Activated CD8-positive, alpha-beta memory T cell treated with anti-CD3 and anti-CD28 coated beads, Interleukin-2, amount 10 ng/mL, durations not matched to agents 7 days and 5 days (primary cell): ENCODE measurements at regions not wholly inside any gene's neighbourhood (a gene's known extent, or its start where the extent isn't known, plus 50 kb on each side); places are given as distances from the start of the nearest gene placed in this dataset.
"Not testable (repeated sequence)": the region's sequence is repeated elsewhere in the genome, so short reads cannot be mapped to it uniquely, and the experiment has no call there.

Experiments
- ATAC-seq: fragments of 150-1000 bp; cut with Tn5 transposase; one replicate; pipeline ENCODE4 v1.10.0; 2021; ENCODE audit warnings: moderate library complexity
- CTCF ChIA-PET: fragments of 350-600 bp; sonication (Branson Sonifier 250); formaldehyde crosslinking; loops from one replicate; lab custom pipeline; 2021; ENCODE audit warnings: antibody characterized with exemption; lab: Charles Lee
- DNase-seq: peaks from one replicate; pipeline ENCODE4 v3.0.0-alpha.2; 2020
- H3K27ac Mint-ChIP-seq: one replicate; pipeline ENCODE4 v1.8.0; 2021; ENCODE audit warnings: mild to moderate bottlenecking, mixed read lengths
- H3K27me3 Mint-ChIP-seq: one replicate; pipeline ENCODE4 v1.8.0; 2021; ENCODE audit warnings: mixed read lengths
- H3K36me3 Mint-ChIP-seq: one replicate; pipeline ENCODE4 v1.8.0; 2021; ENCODE audit warnings: mild to moderate bottlenecking, mixed read lengths
- H3K4me1 Mint-ChIP-seq: one replicate; pipeline ENCODE4 v1.8.0; 2021; ENCODE audit warnings: mixed read lengths
- H3K4me3 Mint-ChIP-seq: one replicate; pipeline ENCODE4 v1.8.0; 2021; ENCODE audit warnings: mild to moderate bottlenecking, moderate library complexity, mixed read lengths
- H3K9me3 Mint-ChIP-seq: one replicate; pipeline ENCODE4 v1.8.0; 2022; ENCODE audit warnings: low read depth, mixed read lengths

DNA sequence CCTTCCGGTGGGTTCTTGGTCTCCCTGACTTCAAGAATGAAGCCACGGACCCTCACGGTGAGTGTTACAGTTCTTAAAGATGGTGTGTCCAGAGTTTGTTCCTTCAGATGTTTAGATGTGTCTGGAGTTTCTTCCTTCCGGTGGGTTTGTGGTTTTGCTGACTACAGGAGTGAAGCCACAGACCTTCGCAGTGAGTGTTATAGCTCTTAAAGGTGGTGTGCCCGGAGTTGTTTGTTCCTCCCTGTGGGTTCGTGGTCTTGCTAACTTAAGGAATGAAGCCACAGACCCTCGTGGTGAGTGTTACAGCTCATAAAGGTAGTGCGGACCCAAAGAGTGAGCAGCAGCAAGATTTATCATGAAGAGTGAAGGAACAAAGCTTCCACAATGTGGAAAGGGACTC lies 87.1 kb upstream of the BASP1 start:
- CTCF ChIA-PET, H3K4me3 Mint-ChIP-seq: not testable (repeated sequence)

DNA sequence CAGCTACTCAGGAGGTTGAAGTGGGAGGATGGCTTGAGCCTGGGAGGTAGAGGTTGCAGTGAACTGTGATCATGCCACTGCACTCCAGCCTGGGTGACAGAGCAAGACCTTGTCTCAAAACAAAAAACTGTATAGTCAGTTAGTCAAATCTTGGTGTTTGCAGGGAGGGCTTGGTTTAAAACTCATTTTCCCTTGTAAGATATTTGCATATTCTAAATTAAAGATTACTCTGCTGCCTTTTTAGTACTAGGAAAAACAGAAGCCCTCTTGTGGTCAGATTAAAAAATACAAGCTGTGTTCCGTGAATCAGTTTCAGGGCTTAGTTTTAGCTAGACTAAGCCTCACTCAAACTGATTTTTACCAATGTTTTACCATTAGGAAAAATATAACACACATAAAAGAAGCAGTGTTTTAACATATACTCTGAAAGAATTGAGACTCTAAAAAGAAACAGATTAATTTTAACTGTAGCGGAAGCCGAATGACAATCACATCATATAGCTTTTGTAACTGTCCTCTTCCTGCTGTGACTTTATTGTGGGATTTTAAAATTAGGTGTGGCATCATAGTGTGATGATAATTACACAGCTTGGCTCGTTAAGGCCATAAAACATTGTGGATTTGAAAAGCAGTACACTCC lies 84.9 kb upstream of the BASP1 start:
- Mint-ChIP-seq H3K4me3 (no peak overlapping the region), H3K27ac (no peak overlapping the region), H3K9me3 (peaks cover 2% of the 10 kb centered on the region), H3K4me1 (peaks cover 9% of the 10 kb centered on the region), H3K27me3 (peaks cover 2% of the 10 kb centered on the region), H3K36me3 (no peaks in the 10 kb centered on the region)
- DNase-seq (no peak), ATAC-seq (no peak)
- CTCF ChIA-PET = interaction anchor here (1.2 to 2.3 kb wide), 5 partner anchors 10 to 343 kb away, joined by 3 to 9 read pairs (median 4); no protein-coding TSS in a partner anchor

More for the DNA sequence above, 87.1 kb upstream of the BASP1 start:
- not testable (repeated sequence) for H3K36me3 Mint-ChIP-seq, ATAC-seq, H3K4me1 Mint-ChIP-seq, DNase-seq, H3K27me3 Mint-ChIP-seq, H3K27ac Mint-ChIP-seq, H3K9me3 Mint-ChIP-seq

DNA sequence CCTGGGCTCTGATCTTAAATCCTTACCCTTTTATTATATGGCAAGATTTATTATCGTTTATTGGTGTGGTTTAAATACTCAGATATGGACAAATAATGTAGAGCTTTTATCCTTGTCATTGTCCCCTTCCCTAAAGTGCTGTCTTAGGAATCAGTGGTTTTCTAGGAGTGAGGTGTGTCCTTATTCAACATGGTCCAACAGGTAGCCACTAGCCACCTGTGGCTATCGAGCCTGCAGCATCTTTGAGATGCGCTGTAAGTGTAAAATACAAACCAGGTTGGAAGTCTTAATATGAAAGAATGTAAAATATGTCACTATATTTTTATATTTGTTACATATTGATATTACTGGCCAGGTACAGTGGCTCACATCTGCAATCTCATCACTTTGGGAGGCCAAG lies 82.4 kb upstream of the BASP1 start:
- CTCF ChIA-PET = no interaction called here
- Mint-ChIP-seq H3K9me3 (peaks cover 2% of the 10 kb centered on the region), H3K4me3 (no peak overlapping the region), H3K4me1 (peaks cover 9% of the 10 kb centered on the region), H3K27ac (no peak overlapping the region), H3K27me3 (no peaks in the 10 kb centered on the region), H3K36me3 (no peaks in the 10 kb centered on the region)
- no peak for DNase-seq
- no peak for ATAC-seq

DNA sequence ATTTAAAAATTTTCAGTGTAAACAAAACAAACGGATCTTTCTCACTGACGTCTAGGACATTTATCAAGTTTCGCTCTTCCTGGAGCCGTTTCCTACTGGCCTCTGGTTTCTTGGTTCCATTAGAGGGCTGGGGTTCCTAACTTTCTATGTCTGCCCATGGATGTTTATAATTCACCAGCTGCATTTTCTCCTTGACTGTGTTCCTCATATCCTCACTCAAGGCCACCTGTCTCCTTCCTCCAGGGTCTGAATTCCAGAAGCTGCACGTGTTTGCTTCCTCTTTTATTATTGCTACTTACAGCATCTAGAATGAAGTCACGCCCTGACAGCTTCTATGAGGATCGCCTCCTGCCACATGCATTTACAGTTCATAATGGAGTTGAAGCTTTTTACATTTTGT lies 74.1 kb upstream of the BASP1 start:
- no peak for DNase-seq
- Mint-ChIP-seq H3K27me3 (no peaks in the 10 kb centered on the region), H3K4me1 (no peaks in the 10 kb centered on the region), H3K27ac (no peak overlapping the region), H3K9me3 (no peaks in the 10 kb centered on the region), H3K36me3 (no peaks in the 10 kb centered on the region), H3K4me3 (no peak overlapping the region)
- ATAC-seq = no peak
- CTCF ChIA-PET = interaction anchor here (1.6 kb wide), 1 partner anchor 11 kb away, joined by 3 read pairs; no protein-coding TSS in a partner anchor

DNA sequence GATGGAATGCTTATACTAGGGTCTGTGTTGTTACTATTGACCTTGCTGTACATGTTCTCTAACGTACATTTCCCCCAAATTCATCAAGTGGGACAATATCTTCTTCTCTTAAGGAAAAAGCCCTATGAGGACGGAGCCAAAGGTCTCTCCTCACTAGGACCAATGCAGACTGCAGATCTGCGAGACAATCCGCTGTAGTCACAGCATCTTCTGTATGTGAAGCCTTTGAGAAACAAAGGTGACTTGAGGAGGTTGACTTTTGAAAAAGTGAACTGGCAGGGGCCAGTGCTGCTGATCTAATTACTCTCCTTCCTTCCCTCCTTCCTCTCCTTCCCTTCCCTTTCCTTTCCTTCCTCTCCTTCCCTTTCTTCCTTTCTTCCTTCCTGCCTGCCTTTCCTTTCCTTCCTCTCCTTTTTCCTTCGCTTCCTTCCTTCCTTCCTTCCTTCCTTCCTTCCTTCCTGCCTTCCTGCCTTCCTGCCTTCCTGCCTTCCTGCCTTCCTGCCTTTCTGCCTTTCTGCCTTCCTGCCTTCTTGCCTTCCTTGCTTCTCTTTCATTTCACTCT lies 71.1 kb upstream of the BASP1 start:
- CTCF ChIA-PET = no interaction called here
- H3K4me1 Mint-ChIP-seq = no peaks in the 10 kb centered on the region
- H3K36me3 Mint-ChIP-seq = no peaks in the 10 kb centered on the region

DNA sequence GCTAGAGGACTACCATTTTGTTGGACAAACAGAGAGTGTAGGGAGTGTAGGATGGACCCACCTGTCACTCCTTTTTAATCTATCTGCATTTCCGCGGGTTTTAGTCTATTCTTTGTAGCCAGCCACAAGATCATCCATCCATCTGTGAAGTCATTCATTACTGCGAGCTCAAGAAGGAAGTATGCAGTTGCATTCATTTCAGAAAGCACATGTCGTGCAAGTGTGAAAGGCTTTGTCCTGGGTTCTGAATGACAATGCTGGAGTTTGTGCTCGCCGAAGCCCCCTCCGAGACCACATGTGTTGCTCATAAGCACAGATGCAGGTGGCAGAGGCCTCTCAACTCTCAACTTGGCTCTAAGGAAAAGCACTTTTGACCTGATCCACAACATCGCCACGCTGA lies 70.3 kb upstream of the BASP1 start:
- Mint-ChIP-seq H3K9me3 (no peaks in the 10 kb centered on the region), H3K4me3 (no peak overlapping the region), H3K27ac (no peak overlapping the region), H3K36me3 (no peaks in the 10 kb centered on the region), H3K27me3 (no peaks in the 10 kb centered on the region), H3K4me1 (no peaks in the 10 kb centered on the region)
- DNase-seq = no peak
- ATAC-seq = no peak
- CTCF ChIA-PET = no interaction called here

More for the DNA sequence above, 71.1 kb upstream of the BASP1 start:
- Mint-ChIP-seq H3K27me3 (no peaks in the 10 kb centered on the region), H3K9me3 (no peaks in the 10 kb centered on the region), H3K27ac (no peak overlapping the region), H3K4me3 (no peak overlapping the region)
- no peak for ATAC-seq
- no peak for DNase-seq

DNA sequence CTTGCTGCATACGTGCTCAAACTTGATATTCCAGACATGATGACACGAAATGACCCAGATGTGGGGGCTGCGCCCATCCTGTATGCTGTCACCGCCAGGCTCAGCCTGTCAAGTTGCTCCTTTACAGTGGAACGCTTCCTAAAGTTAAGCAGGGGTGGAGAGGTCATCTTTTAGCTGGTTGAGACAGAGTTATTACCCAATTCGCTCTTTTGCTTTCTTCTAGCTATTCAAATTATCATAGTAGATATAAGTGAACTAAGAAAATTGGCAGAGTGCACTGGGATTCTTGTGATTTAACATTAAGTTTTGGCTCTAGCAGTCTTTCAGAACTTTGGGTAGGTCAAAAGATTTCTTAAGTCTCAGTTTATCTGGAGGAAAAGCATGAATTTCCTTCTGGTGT lies 69.8 kb upstream of the BASP1 start:
- Mint-ChIP-seq H3K9me3 (no peaks in the 10 kb centered on the region), H3K27me3 (no peaks in the 10 kb centered on the region), H3K36me3 (no peaks in the 10 kb centered on the region), H3K4me3 (no peak overlapping the region), H3K4me1 (no peaks in the 10 kb centered on the region), H3K27ac (no peak overlapping the region)
- DNase-seq = no peak
- CTCF ChIA-PET = no interaction called here
- ATAC-seq = no peak

DNA sequence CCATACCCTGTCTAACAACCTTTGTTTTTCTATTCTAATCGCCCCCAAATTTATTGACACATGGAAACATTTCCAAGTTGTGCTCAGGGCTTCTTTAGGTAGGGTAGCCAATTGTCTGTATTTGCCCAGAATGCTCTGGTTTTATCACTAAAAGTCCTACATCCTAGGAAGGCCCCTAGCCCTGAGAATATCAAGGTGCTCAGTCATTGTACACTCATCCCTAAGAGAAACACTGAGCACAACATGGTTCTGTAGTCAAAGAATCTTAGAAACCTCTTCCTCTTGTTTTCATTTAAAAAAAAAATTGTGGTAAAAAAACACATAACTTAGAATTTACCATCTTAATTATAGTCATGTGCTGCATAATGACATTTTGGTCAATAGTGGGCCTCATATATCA lies 69.0 kb upstream of the BASP1 start:
- no peak for ATAC-seq
- H3K36me3 Mint-ChIP-seq = no peaks in the 10 kb centered on the region
- H3K27ac Mint-ChIP-seq = no peak overlapping the region
- H3K27me3 Mint-ChIP-seq = no peaks in the 10 kb centered on the region
- no peak for DNase-seq
- no peaks in the 10 kb centered on the region for H3K9me3 Mint-ChIP-seq
- no peak overlapping the region for H3K4me3 Mint-ChIP-seq
- H3K4me1 Mint-ChIP-seq = no peaks in the 10 kb centered on the region
- CTCF ChIA-PET = no interaction called here

DNA sequence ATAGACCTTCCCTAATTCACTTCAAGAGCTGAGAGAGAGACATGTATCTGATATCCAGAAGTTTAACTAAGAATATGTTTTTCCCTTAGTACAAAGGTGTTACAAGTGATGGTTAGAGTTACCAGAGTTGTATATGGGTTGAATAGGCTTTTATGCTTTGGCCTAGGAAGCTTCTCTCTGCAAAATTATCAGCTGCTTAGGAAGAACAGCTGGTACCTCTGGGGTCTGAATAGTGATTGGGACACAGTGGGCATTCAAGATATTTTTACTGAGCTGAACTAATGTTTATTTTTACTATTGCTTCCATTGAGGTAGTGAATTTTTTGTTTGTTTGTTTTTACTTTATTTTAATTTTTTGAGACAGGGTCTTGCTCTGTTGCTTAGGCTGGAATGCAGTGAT lies 67.6 kb upstream of the BASP1 start:
- Mint-ChIP-seq H3K4me3 (no peak overlapping the region), H3K36me3 (no peaks in the 10 kb centered on the region), H3K27me3 (no peaks in the 10 kb centered on the region), H3K9me3 (no peaks in the 10 kb centered on the region), H3K4me1 (no peaks in the 10 kb centered on the region), H3K27ac (no peak overlapping the region)
- DNase-seq (no peak), ATAC-seq (no peak)
- CTCF ChIA-PET = interaction anchor here (2.0 kb wide), 1 partner anchor 18 kb away, joined by 9 read pairs; no protein-coding TSS in a partner anchor

DNA sequence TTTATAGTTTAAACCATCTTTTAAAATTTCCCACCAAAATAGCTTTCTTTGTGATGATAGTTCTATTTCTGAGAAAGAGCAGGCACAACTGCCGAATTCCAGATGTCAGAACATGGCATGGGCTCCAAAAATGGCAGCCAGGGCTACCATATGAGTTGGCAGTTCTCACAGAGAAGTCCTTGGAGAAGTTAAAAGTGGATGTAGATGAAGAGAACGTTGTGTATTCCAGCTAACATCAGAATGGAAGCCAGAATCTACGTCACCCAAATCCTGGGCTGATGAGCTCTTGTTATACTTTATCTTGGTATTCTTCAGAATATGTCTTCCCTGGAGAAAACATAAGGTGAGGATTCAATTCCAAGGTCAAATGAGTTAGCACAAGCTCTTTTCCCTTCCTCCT lies 66.9 kb upstream of the BASP1 start:
- no peak overlapping the region for H3K4me3 Mint-ChIP-seq
- ATAC-seq (no peak), DNase-seq (no peak)
- no peaks in the 10 kb centered on the region for H3K36me3 Mint-ChIP-seq
- H3K4me1 Mint-ChIP-seq = no peaks in the 10 kb centered on the region
- no peak overlapping the region for H3K27ac Mint-ChIP-seq
- no peaks in the 10 kb centered on the region for H3K27me3 Mint-ChIP-seq
- CTCF ChIA-PET = interaction anchor here (2.0 kb wide), 1 partner anchor 18 kb away, joined by 9 read pairs; no protein-coding TSS in a partner anchor
- H3K9me3 Mint-ChIP-seq = no peaks in the 10 kb centered on the region

DNA sequence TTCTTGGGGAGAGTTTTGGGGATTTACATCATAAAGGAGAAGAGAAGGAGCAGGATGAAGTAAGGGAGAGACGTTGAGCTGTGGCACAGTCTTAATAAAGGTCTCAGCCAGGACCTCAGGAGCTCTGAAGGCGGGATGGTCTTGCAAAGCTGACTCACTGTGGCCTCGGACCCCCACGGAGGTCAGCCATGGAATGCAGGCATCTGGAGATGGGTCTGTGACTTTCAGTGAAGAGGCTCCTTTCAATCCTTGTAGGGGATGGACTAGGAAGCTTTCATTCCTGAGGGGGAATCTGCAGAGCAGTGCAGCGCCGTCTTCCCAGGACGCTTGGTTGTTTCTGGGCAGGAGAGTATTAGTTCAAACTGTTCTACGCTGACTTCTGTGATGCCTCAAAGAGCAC lies 65.7 kb upstream of the BASP1 start:
- DNase-seq (no peak), ATAC-seq (no peak)
- no peaks in the 10 kb centered on the region for H3K27me3 Mint-ChIP-seq
- no peaks in the 10 kb centered on the region for H3K9me3 Mint-ChIP-seq
- H3K36me3 Mint-ChIP-seq = no peaks in the 10 kb centered on the region
- H3K4me3 Mint-ChIP-seq = no peak overlapping the region
- no peak overlapping the region for H3K27ac Mint-ChIP-seq
- no peaks in the 10 kb centered on the region for H3K4me1 Mint-ChIP-seq
- CTCF ChIA-PET = no interaction called here

DNA sequence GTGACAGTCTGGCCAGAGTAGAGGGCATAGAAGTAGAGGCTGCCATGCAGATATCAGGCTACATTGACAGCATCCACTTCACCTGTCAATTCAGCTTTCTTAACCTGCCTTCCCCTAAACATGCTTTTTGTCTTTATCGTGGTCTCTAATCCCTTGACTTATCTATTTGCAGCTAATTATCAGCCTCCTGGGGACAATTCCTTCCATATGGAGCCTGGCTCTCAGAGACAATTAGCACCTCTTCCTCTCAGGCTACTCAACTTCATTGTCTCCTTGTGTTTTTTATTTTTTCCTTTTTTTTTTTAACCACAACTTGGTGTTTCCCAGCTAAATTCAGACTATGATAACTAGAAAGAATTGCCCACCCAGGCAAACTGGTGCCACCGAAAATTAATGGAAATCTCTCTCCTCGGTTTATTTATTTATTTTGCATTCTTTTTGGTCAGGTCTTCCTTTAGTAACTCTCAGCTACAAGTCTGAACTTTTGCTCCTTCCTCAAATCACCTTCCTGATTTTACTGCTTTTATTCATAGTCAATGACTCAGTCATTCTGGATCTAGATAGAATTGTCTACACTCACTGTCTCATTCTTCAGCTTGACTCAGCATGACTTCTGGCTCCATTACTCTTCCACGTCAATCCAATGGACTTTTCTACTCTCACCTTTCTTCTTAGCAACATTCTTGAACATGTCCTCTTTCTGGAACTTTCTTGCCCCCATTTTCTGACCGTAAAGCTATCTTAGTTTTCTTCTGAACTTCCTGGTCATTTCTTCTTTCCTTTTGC lies 63.0 kb upstream of the BASP1 start:
- Mint-ChIP-seq H3K9me3 (no peaks in the 10 kb centered on the region), H3K4me3 (no peak overlapping the region), H3K27ac (no peak overlapping the region), H3K4me1 (no peaks in the 10 kb centered on the region), H3K36me3 (no peaks in the 10 kb centered on the region), H3K27me3 (no peaks in the 10 kb centered on the region)
- CTCF ChIA-PET = no interaction called here
- ATAC-seq = no peak
- no peak for DNase-seq

DNA sequence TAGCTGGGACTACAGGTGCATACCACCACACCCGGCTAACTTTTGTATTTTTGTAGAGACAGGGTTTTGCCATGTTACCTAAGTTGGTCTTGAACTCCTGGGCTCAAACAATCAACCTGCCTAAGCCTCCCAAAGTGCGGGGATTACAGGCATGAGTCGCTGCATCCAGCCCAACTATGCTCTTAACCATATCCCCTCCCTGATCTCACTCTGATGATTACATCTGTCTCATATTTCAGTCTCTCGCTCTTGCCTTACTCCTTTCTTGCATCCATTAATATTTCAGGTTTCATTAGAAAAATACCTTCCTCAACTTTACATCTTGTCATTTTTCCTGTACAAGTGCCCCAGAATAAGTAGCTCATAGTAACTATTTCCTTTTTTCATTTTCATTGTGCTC lies 61.0 kb upstream of the BASP1 start:
- Mint-ChIP-seq H3K4me1 (no peaks in the 10 kb centered on the region), H3K27me3 (no peaks in the 10 kb centered on the region), H3K9me3 (no peaks in the 10 kb centered on the region), H3K4me3 (no peak overlapping the region), H3K27ac (no peak overlapping the region), H3K36me3 (no peaks in the 10 kb centered on the region)
- CTCF ChIA-PET = interaction anchor here (1.4 kb wide), 1 partner anchor 24 kb away, joined by 4 read pairs; no protein-coding TSS in a partner anchor
- DNase-seq (no peak), ATAC-seq (no peak)

DNA sequence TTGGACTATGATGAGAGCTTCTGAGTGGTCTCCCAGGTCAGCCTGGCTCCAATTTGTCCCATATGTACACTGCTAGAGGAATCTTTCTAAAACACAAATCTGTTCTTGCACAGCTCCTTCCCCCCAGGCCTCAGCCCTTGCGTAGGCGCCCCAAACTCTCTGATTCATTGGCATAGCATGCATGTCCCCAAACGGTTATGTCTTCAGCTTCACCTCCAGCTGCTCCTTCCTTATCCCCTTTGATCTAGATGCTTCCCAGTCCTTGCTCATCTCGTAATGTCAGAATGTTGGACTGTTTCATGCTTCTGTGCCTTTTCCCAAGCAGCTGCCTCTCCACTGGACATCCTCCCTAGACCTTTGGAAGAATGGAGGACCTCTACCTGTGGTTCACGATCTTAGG lies 60.1 kb upstream of the BASP1 start:
- Mint-ChIP-seq H3K9me3 (no peaks in the 10 kb centered on the region), H3K27me3 (no peaks in the 10 kb centered on the region), H3K4me3 (no peak overlapping the region), H3K27ac (no peak overlapping the region), H3K36me3 (no peaks in the 10 kb centered on the region), H3K4me1 (no peaks in the 10 kb centered on the region)
- ATAC-seq = no peak
- no peak for DNase-seq
- CTCF ChIA-PET = interaction anchor here (1.4 kb wide), 1 partner anchor 25 kb away, joined by 4 read pairs; no protein-coding TSS in a partner anchor
